ENCODE measurements at regions not wholly inside any gene's neighbourhood (a gene's known extent, or its start where the extent isn't known, plus 50 kb on each side); places are given as distances from the start of the nearest gene placed in this dataset.

GRCh38 chr1:219467524-219467923, 145.4 kb downstream of the ZC3H11B start:
- Mint-ChIP-seq H3K36me3 (no peaks in the 10 kb centered on the region), H3K4me3 (no peak overlapping the region), H3K27ac (peak overlapping the region; percentile 67), H3K9me3 (no peaks in the 10 kb centered on the region), H3K4me1 (peaks cover 19% of the 10 kb centered on the region), H3K27me3 (peaks cover 6% of the 10 kb centered on the region)
- ATAC-seq: no peak

GRCh38 chr1:219466766-219467165, 146.1 kb downstream of the ZC3H11B start:
- H3K36me3 Mint-ChIP-seq: no peaks in the 10 kb centered on the region
- peaks cover 26% of the 10 kb centered on the region for H3K4me1 Mint-ChIP-seq
- ATAC-seq: no peak
- peak overlapping the region; percentile 67 for H3K27ac Mint-ChIP-seq
- no peaks in the 10 kb centered on the region for H3K9me3 Mint-ChIP-seq
- H3K27me3 Mint-ChIP-seq: peaks cover 6% of the 10 kb centered on the region
- no peak overlapping the region for H3K4me3 Mint-ChIP-seq

GRCh38 chr1:219465212-219466093, 147.5 kb downstream of the ZC3H11B start:
- H3K4me1 Mint-ChIP-seq: peaks cover 36% of the 10 kb centered on the region
- peak overlapping the region; percentile 29 for H3K27ac Mint-ChIP-seq
- ATAC-seq: peak; percentile 80
- no peaks in the 10 kb centered on the region for H3K9me3 Mint-ChIP-seq
- peak overlapping the region; percentile 9 for H3K4me3 Mint-ChIP-seq
- H3K27me3 Mint-ChIP-seq: peaks cover 6% of the 10 kb centered on the region
- H3K36me3 Mint-ChIP-seq: no peaks in the 10 kb centered on the region

GRCh38 chr1:219463636-219464035, 149.3 kb downstream of the ZC3H11B start:
- H3K27ac Mint-ChIP-seq: peak overlapping the region; percentile 29
- peaks cover 48% of the 10 kb centered on the region for H3K4me1 Mint-ChIP-seq

GRCh38 chr1:219461981-219462400, 150.9 kb downstream of the ZC3H11B start:
- no peaks in the 10 kb centered on the region for H3K36me3 Mint-ChIP-seq
- ATAC-seq: no peak
- peak overlapping the region; percentile 29 for H3K27ac Mint-ChIP-seq
- peaks cover 6% of the 10 kb centered on the region for H3K27me3 Mint-ChIP-seq
- peaks cover 48% of the 10 kb centered on the region for H3K4me1 Mint-ChIP-seq
- H3K4me3 Mint-ChIP-seq: no peak overlapping the region
- H3K9me3 Mint-ChIP-seq: no peaks in the 10 kb centered on the region

More at GRCh38 chr1:219463636-219464035, 149.3 kb downstream of the ZC3H11B start:
- Mint-ChIP-seq H3K27me3 (peaks cover 6% of the 10 kb centered on the region), H3K9me3 (no peaks in the 10 kb centered on the region), H3K4me3 (no peak overlapping the region), H3K36me3 (no peaks in the 10 kb centered on the region)
- ATAC-seq: no peak

GRCh38 chr1:219460896-219461815, 151.7 kb downstream of the ZC3H11B start:
- peaks cover 5% of the 10 kb centered on the region for H3K27me3 Mint-ChIP-seq
- peak overlapping the region; percentile 29 for H3K27ac Mint-ChIP-seq
- no peaks in the 10 kb centered on the region for H3K36me3 Mint-ChIP-seq
- H3K4me3 Mint-ChIP-seq: peak overlapping the region; percentile 6
- ATAC-seq: peak; percentile 84
- no peaks in the 10 kb centered on the region for H3K9me3 Mint-ChIP-seq
- peaks cover 46% of the 10 kb centered on the region for H3K4me1 Mint-ChIP-seq

GRCh38 chr1:219460081-219460895, 152.6 kb downstream of the ZC3H11B start:
- no peaks in the 10 kb centered on the region for H3K27me3 Mint-ChIP-seq
- peak; percentile 21 for ATAC-seq
- peak overlapping the region; percentile 6 for H3K4me3 Mint-ChIP-seq
- H3K4me1 Mint-ChIP-seq: peaks cover 41% of the 10 kb centered on the region
- peak overlapping the region; percentile 29 for H3K27ac Mint-ChIP-seq
- no peaks in the 10 kb centered on the region for H3K9me3 Mint-ChIP-seq
- H3K36me3 Mint-ChIP-seq: no peaks in the 10 kb centered on the region

GRCh38 chr1:219459351-219460080, 153.4 kb downstream of the ZC3H11B start:
- peaks cover 41% of the 10 kb centered on the region for H3K4me1 Mint-ChIP-seq
- H3K36me3 Mint-ChIP-seq: no peaks in the 10 kb centered on the region
- H3K27me3 Mint-ChIP-seq: no peaks in the 10 kb centered on the region
- no peaks in the 10 kb centered on the region for H3K9me3 Mint-ChIP-seq
- peak overlapping the region; percentile 29 for H3K27ac Mint-ChIP-seq
- no peak overlapping the region for H3K4me3 Mint-ChIP-seq
- ATAC-seq: no peak

GRCh38 chr1:219446288-219446687, 166.6 kb downstream of the ZC3H11B start:
- H3K27me3 Mint-ChIP-seq: no peaks in the 10 kb centered on the region
- H3K36me3 Mint-ChIP-seq: no peaks in the 10 kb centered on the region
- no peaks in the 10 kb centered on the region for H3K9me3 Mint-ChIP-seq
- no peaks in the 10 kb centered on the region for H3K4me1 Mint-ChIP-seq
- no peak for ATAC-seq
- H3K4me3 Mint-ChIP-seq: no peak overlapping the region
- no peak overlapping the region for H3K27ac Mint-ChIP-seq

- no peak for ATAC-seq
- Mint-ChIP-seq H3K9me3 (no peaks in the 10 kb centered on the region), H3K27me3 (no peaks in the 10 kb centered on the region), H3K36me3 (no peaks in the 10 kb centered on the region), H3K4me3 (no peak overlapping the region), H3K27ac (no peak overlapping the region), H3K4me1 (no peaks in the 10 kb centered on the region)
Observed at GRCh38 chr1:219445864-219446263, 167.0 kb downstream of the ZC3H11B start.

- Mint-ChIP-seq H3K4me1 (no peaks in the 10 kb centered on the region), H3K36me3 (no peaks in the 10 kb centered on the region), H3K4me3 (no peak overlapping the region), H3K27ac (no peak overlapping the region), H3K9me3 (no peaks in the 10 kb centered on the region), H3K27me3 (no peaks in the 10 kb centered on the region)
- no peak for ATAC-seq
Observed at GRCh38 chr1:219444474-219444873, 168.4 kb downstream of the ZC3H11B start.

- H3K4me1 Mint-ChIP-seq: no peaks in the 10 kb centered on the region
Observed at GRCh38 chr1:219443763-219444162, 169.1 kb downstream of the ZC3H11B start.

GRCh38 chr1:219442611-219443061, 170.3 kb downstream of the ZC3H11B start:
- no peaks in the 10 kb centered on the region for H3K9me3 Mint-ChIP-seq
- H3K27ac Mint-ChIP-seq: no peak overlapping the region
- no peaks in the 10 kb centered on the region for H3K4me1 Mint-ChIP-seq
- H3K4me3 Mint-ChIP-seq: no peak overlapping the region
- no peaks in the 10 kb centered on the region for H3K27me3 Mint-ChIP-seq
- no peaks in the 10 kb centered on the region for H3K36me3 Mint-ChIP-seq
- ATAC-seq: no peak

More at GRCh38 chr1:219443763-219444162, 169.1 kb downstream of the ZC3H11B start:
- no peak overlapping the region for H3K27ac Mint-ChIP-seq
- H3K9me3 Mint-ChIP-seq: no peaks in the 10 kb centered on the region
- no peak overlapping the region for H3K4me3 Mint-ChIP-seq
- no peaks in the 10 kb centered on the region for H3K36me3 Mint-ChIP-seq
- no peaks in the 10 kb centered on the region for H3K27me3 Mint-ChIP-seq
- ATAC-seq: no peak

GRCh38 chr1:219441884-219442283, 171.0 kb downstream of the ZC3H11B start:
- no peak for ATAC-seq
- Mint-ChIP-seq H3K27me3 (no peaks in the 10 kb centered on the region), H3K9me3 (no peaks in the 10 kb centered on the region), H3K4me3 (no peak overlapping the region), H3K4me1 (no peaks in the 10 kb centered on the region), H3K36me3 (no peaks in the 10 kb centered on the region), H3K27ac (no peak overlapping the region)

Data from stimulated activated memory B cell treated with anti-CD40 and anti-IgM and Interleukin-4, amounts not matched to agents 10 μg/mL and 1 μg/mL and 100 μg/mL, for 72 hours (primary cell).